ENCODE measurements at regions not wholly inside any gene's neighbourhood (a gene's known extent, or its start where the extent isn't known, plus 50 kb on each side); places are given as distances from the start of the nearest gene placed in this dataset.
"Not testable (repeated sequence)": the region's sequence is repeated elsewhere in the genome, so short reads cannot be mapped to it uniquely, and the experiment has no call there.

GRCh38 chr6:80832337-80832736, 725.9 kb downstream of the BCKDHB start:
- Histone ChIP-seq H3K27ac (ENCODE audit: poor library complexity, severe bottlenecking) (no peak overlapping the region), H3K27me3 (ENCODE audit: insufficient read depth, poor library complexity, severe bottlenecking) (no peaks in the 10 kb centered on the region), H3K9me3 (ENCODE audit: severe bottlenecking) (no peaks in the 10 kb centered on the region), H3K4me3 (ENCODE audit: severe bottlenecking) (no peak overlapping the region), H3K4me1 (ENCODE audit: insufficient read depth, poor library complexity, severe bottlenecking) (no peaks in the 10 kb centered on the region), H3K36me3 (ENCODE audit: low read depth) (no peaks in the 10 kb centered on the region)
- no peak for ATAC-seq (ENCODE audit: low read depth)
- TF ChIP-seq CTCF (IDR thresholded peaks at IDR 0.05; ENCODE audit: poor library complexity, severe bottlenecking) = no peak
- no peak for DNase-seq (ENCODE audit: low spot score)

GRCh38 chr6:80793411-80793810, 686.9 kb downstream of the BCKDHB start:
- H3K27ac ChIP-seq (ENCODE audit: poor library complexity, severe bottlenecking) = no peak overlapping the region
- ATAC-seq (ENCODE audit: low read depth) = no peak
- no peaks in the 10 kb centered on the region for H3K27me3 ChIP-seq (ENCODE audit: insufficient read depth, poor library complexity, severe bottlenecking)
- DNase-seq (ENCODE audit: low spot score) = no peak
- no peaks in the 10 kb centered on the region for H3K9me3 ChIP-seq (ENCODE audit: severe bottlenecking)
- H3K4me1 ChIP-seq (ENCODE audit: insufficient read depth, poor library complexity, severe bottlenecking) = no peaks in the 10 kb centered on the region
- no peaks in the 10 kb centered on the region for H3K36me3 ChIP-seq (ENCODE audit: low read depth)
- no peak overlapping the region for H3K4me3 ChIP-seq (ENCODE audit: severe bottlenecking)
- TF ChIP-seq CTCF (IDR thresholded peaks at IDR 0.05; ENCODE audit: poor library complexity, severe bottlenecking) = no peak

GRCh38 chr6:80792151-80792550, 685.7 kb downstream of the BCKDHB start:
- no peaks in the 10 kb centered on the region for H3K4me1 ChIP-seq (ENCODE audit: insufficient read depth, poor library complexity, severe bottlenecking)
- DNase-seq (ENCODE audit: low spot score) (no peak), ATAC-seq (ENCODE audit: low read depth) (no peak)
- H3K36me3 ChIP-seq (ENCODE audit: low read depth) = no peaks in the 10 kb centered on the region
- no peak overlapping the region for H3K4me3 ChIP-seq (ENCODE audit: severe bottlenecking)
- H3K27me3 ChIP-seq (ENCODE audit: insufficient read depth, poor library complexity, severe bottlenecking) = no peaks in the 10 kb centered on the region
- H3K27ac ChIP-seq (ENCODE audit: poor library complexity, severe bottlenecking) = no peak overlapping the region
- TF ChIP-seq CTCF (IDR thresholded peaks at IDR 0.05; ENCODE audit: poor library complexity, severe bottlenecking) = no peak
- H3K9me3 ChIP-seq (ENCODE audit: severe bottlenecking) = no peaks in the 10 kb centered on the region

GRCh38 chr6:80789912-80790570, 683.6 kb downstream of the BCKDHB start:
- H3K4me3 ChIP-seq (ENCODE audit: severe bottlenecking) = no peak overlapping the region
- H3K27ac ChIP-seq (ENCODE audit: poor library complexity, severe bottlenecking) = no peak overlapping the region
- no peaks in the 10 kb centered on the region for H3K27me3 ChIP-seq (ENCODE audit: insufficient read depth, poor library complexity, severe bottlenecking)
- ATAC-seq (ENCODE audit: low read depth) (no peak), DNase-seq (ENCODE audit: low spot score) (no peak)
- no peaks in the 10 kb centered on the region for H3K9me3 ChIP-seq (ENCODE audit: severe bottlenecking)
- H3K36me3 ChIP-seq (ENCODE audit: low read depth) = no peaks in the 10 kb centered on the region
- no peaks in the 10 kb centered on the region for H3K4me1 ChIP-seq (ENCODE audit: insufficient read depth, poor library complexity, severe bottlenecking)
- no peak for TF ChIP-seq CTCF (IDR thresholded peaks at IDR 0.05; ENCODE audit: poor library complexity, severe bottlenecking)

GRCh38 chr6:80783271-80783670, 676.8 kb downstream of the BCKDHB start:
- not testable (repeated sequence) for H3K9me3 ChIP-seq (ENCODE audit: severe bottlenecking); H3K4me1 ChIP-seq (ENCODE audit: insufficient read depth, poor library complexity, severe bottlenecking); H3K4me3 ChIP-seq (ENCODE audit: severe bottlenecking); ATAC-seq (ENCODE audit: low read depth); H3K27me3 ChIP-seq (ENCODE audit: insufficient read depth, poor library complexity, severe bottlenecking); DNase-seq (ENCODE audit: low spot score); H3K27ac ChIP-seq (ENCODE audit: poor library complexity, severe bottlenecking); H3K36me3 ChIP-seq (ENCODE audit: low read depth)
